ENCODE measurements at regions not wholly inside any gene's neighbourhood (a gene's known extent, or its start where the extent isn't known, plus 50 kb on each side); places are given as distances from the start of the nearest gene placed in this dataset.
"Not testable (repeated sequence)": the region's sequence is repeated elsewhere in the genome, so short reads cannot be mapped to it uniquely, and the experiment has no call there.

- DNase-seq, result not testable (repeated sequence)
Observed at GRCh38 chr18:14321217-14321616, 189.0 kb upstream of the ZNF519 start.

- not testable (repeated sequence) for DNase-seq
Observed at GRCh38 chr18:14301255-14301654, 169.0 kb upstream of the ZNF519 start.

GRCh38 chr18:14295081-14295480 lies 162.8 kb upstream of the ZNF519 start:
- not testable (repeated sequence) for DNase-seq

GRCh38 chr18:14285053-14285452 lies 152.8 kb upstream of the ZNF519 start:
- DNase-seq, result no peak

GRCh38 chr18:14275391-14275790 lies 143.2 kb upstream of the ZNF519 start:
- not testable (repeated sequence) for DNase-seq

- not testable (repeated sequence) for DNase-seq
Observed at GRCh38 chr18:14265637-14266410, 133.6 kb upstream of the ZNF519 start.

GRCh38 chr18:14262786-14263185 lies 130.6 kb upstream of the ZNF519 start:
- DNase-seq, result not testable (repeated sequence)

GRCh38 chr18:14250084-14250677 lies 117.9 kb upstream of the ZNF519 start:
- DNase-seq, result not testable (repeated sequence)

GRCh38 chr18:14239224-14239623 lies 107.0 kb upstream of the ZNF519 start:
- not testable (repeated sequence) for DNase-seq

GRCh38 chr18:14236356-14237048 lies 104.3 kb upstream of the ZNF519 start:
- not testable (repeated sequence) for DNase-seq

- DNase-seq, result not testable (repeated sequence)
Observed at GRCh38 chr18:14225286-14225679, 93.0 kb upstream of the ZNF519 start.

- DNase-seq, result not testable (repeated sequence)
Observed at GRCh38 chr18:14224551-14225285, 92.5 kb upstream of the ZNF519 start.

GRCh38 chr18:14223919-14224318 lies 91.7 kb upstream of the ZNF519 start:
- not testable (repeated sequence) for DNase-seq

- not testable (repeated sequence) for DNase-seq
Observed at GRCh38 chr18:14223231-14223822, 91.1 kb upstream of the ZNF519 start.

GRCh38 chr18:14222354-14223221 lies 90.4 kb upstream of the ZNF519 start:
- DNase-seq, result not testable (repeated sequence)

- DNase-seq, result no peak
Observed at GRCh38 chr18:14221689-14222088, 89.5 kb upstream of the ZNF519 start.

GRCh38 chr18:14215952-14216351 lies 83.7 kb upstream of the ZNF519 start:
- DNase-seq, result not testable (repeated sequence)

GRCh38 chr18:14203424-14203823 lies 71.2 kb upstream of the ZNF519 start:
- DNase-seq, result not testable (repeated sequence)

GRCh38 chr18:14190776-14191442 lies 58.7 kb upstream of the ZNF519 start:
- not testable (repeated sequence) for DNase-seq

- peak; percentile 46 for DNase-seq
Observed at GRCh38 chr18:14189858-14190257, 57.6 kb upstream of the ZNF519 start.
